AG10803 (cell line): ENCODE measurements at regions not wholly inside any gene's neighbourhood (a gene's known extent, or its start where the extent isn't known, plus 50 kb on each side); places are given as distances from the start of the nearest gene placed in this dataset.

Experiments used
- DNase-seq: peaks from one replicate; pipeline ENCODE4 v3.0.0; 2010; ENCODE audit warnings: low read depth
- H3K4me3 ChIP-seq: 2 replicates; pipeline ENCODE4 v1.5.1; 2011; ENCODE audit warnings: mild to moderate bottlenecking, low read length, control low read depth
- CTCF ChIP-seq: conservative IDR thresholded peaks from 2 replicates; pipeline ENCODE4 v1.5.1; 2011; ENCODE audit warnings: mild to moderate bottlenecking, low read length, control low read depth, inconsistent platforms

- no peak for DNase-seq
- no peak overlapping the region for H3K4me3 ChIP-seq
- no peak for TF ChIP-seq CTCF
Observed at GRCh38 chr22:49470741-49471503, 356.8 kb downstream of the BRD1 start.

GRCh38 chr22:49469896-49470740 lies 357.6 kb downstream of the BRD1 start:
- no peak for TF ChIP-seq CTCF
- H3K4me3 ChIP-seq, result no peak overlapping the region
- DNase-seq, result no peak

DNA sequence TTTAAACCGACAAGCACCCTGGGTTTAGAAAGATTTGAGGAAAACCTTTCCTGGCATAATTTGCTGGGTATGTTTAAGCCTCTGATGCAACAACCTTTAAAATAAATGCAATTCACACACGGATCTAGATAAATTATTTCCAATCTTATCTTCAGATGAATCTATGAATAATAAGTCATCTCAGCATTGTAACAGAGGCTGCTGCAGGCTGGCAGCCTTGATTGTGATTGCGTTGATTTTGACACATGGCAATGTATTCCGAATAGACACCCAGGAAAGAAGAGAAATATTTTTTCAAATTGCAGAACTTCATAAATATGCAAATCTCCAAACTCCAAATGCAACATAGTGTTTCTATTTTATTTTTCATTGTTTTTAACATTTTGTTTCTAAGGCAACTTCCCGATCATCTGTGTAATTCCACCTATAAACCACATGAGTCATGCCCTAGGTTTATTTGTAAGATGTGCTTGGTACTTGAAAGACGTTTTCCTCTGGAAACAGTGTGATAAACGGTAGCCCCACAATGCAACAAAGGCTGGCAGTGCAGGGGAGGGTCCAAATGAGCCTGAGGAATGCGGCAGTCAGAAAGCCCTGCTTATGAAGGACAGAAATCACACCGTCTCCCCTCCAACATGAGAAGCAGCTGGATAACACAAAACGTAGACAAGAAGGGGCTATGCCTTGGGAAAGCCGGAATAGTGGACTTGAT lies 359.0 kb downstream of the BRD1 start:
- H3K4me3 ChIP-seq, result no peak overlapping the region
- no peak for TF ChIP-seq CTCF

GRCh38 chr22:49466878-49467595 lies 360.6 kb downstream of the BRD1 start:
- no peak for DNase-seq
- no peak for TF ChIP-seq CTCF
- no peak overlapping the region for H3K4me3 ChIP-seq

More for the DNA sequence above, 359.0 kb downstream of the BRD1 start:
- no peak for DNase-seq

- TF ChIP-seq CTCF, result no peak
- DNase-seq, result no peak
- no peak overlapping the region for H3K4me3 ChIP-seq
Observed at GRCh38 chr22:49464037-49464436, 363.6 kb downstream of the BRD1 start.

DNA sequence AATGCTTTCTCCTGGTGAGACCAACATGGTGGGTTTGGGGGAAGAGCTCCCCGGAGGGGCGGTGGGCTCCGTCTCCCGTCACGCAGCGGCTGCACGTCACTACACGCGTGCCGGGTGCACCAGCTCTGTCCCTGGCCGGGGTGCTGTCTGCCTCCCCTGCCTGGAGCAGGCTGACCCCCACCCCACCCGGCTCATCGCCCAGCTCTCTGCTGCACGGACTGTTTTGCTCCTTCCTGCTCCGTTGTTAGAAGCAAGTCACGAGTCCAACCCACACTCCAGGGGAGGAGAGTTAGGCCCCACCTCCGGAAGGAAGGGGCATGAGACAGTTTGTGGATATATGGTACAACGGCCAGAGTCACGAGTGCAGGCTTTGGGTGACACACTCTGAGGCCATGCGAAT lies 364.9 kb downstream of the BRD1 start:
- DNase-seq, result no peak
- no peak for TF ChIP-seq CTCF
- H3K4me3 ChIP-seq, result no peak overlapping the region
